ENCODE measurements at regions not wholly inside any gene's neighbourhood (a gene's known extent, or its start where the extent isn't known, plus 50 kb on each side); places are given as distances from the start of the nearest gene placed in this dataset.

- TF ChIP-seq CTCF (IDR thresholded peaks at IDR 0.05; ENCODE audit: poor library complexity, severe bottlenecking), result no peak
- DNase-seq (ENCODE audit: low spot score), result no peak
- no peak overlapping the region for H3K27ac ChIP-seq (ENCODE audit: poor library complexity, severe bottlenecking)
Measured at GRCh38 chr2:215780907-215781685, 232.3 kb downstream of the MREG start.

GRCh38 chr2:215780313-215780712 is 233.0 kb downstream of the MREG start:
- DNase-seq (ENCODE audit: low spot score) (no peak), ATAC-seq (ENCODE audit: low read depth) (no peak)
- Histone ChIP-seq H3K36me3 (ENCODE audit: low read depth) (no peaks in the 10 kb centered on the region), H3K4me1 (ENCODE audit: insufficient read depth, poor library complexity, severe bottlenecking) (no peaks in the 10 kb centered on the region), H3K9me3 (ENCODE audit: severe bottlenecking) (no peaks in the 10 kb centered on the region), H3K4me3 (ENCODE audit: severe bottlenecking) (no peak overlapping the region), H3K27me3 (ENCODE audit: insufficient read depth, poor library complexity, severe bottlenecking) (no peaks in the 10 kb centered on the region), H3K27ac (ENCODE audit: poor library complexity, severe bottlenecking) (no peak overlapping the region)
- no peak for TF ChIP-seq CTCF (IDR thresholded peaks at IDR 0.05; ENCODE audit: poor library complexity, severe bottlenecking)

More at GRCh38 chr2:215780907-215781685, 232.3 kb downstream of the MREG start:
- ATAC-seq (ENCODE audit: low read depth), result no peak
- no peak overlapping the region for H3K4me3 ChIP-seq (ENCODE audit: severe bottlenecking)
- no peaks in the 10 kb centered on the region for H3K36me3 ChIP-seq (ENCODE audit: low read depth)
- no peaks in the 10 kb centered on the region for H3K27me3 ChIP-seq (ENCODE audit: insufficient read depth, poor library complexity, severe bottlenecking)
- no peaks in the 10 kb centered on the region for H3K4me1 ChIP-seq (ENCODE audit: insufficient read depth, poor library complexity, severe bottlenecking)
- H3K9me3 ChIP-seq (ENCODE audit: severe bottlenecking), result no peaks in the 10 kb centered on the region

- DNase-seq (ENCODE audit: low spot score), result no peak
- H3K36me3 ChIP-seq (ENCODE audit: low read depth), result no peaks in the 10 kb centered on the region
- no peak for ATAC-seq (ENCODE audit: low read depth)
- TF ChIP-seq CTCF (IDR thresholded peaks at IDR 0.05; ENCODE audit: poor library complexity, severe bottlenecking), result no peak
- H3K27ac ChIP-seq (ENCODE audit: poor library complexity, severe bottlenecking), result no peak overlapping the region
- H3K9me3 ChIP-seq (ENCODE audit: severe bottlenecking), result no peaks in the 10 kb centered on the region
- no peak overlapping the region for H3K4me3 ChIP-seq (ENCODE audit: severe bottlenecking)
- H3K27me3 ChIP-seq (ENCODE audit: insufficient read depth, poor library complexity, severe bottlenecking), result no peaks in the 10 kb centered on the region
- no peaks in the 10 kb centered on the region for H3K4me1 ChIP-seq (ENCODE audit: insufficient read depth, poor library complexity, severe bottlenecking)
Measured at GRCh38 chr2:215779912-215780311, 233.4 kb downstream of the MREG start.

- DNase-seq (ENCODE audit: low spot score) (no peak), ATAC-seq (ENCODE audit: low read depth) (no peak)
- TF ChIP-seq CTCF (IDR thresholded peaks at IDR 0.05; ENCODE audit: poor library complexity, severe bottlenecking), result no peak
- Histone ChIP-seq H3K36me3 (ENCODE audit: low read depth) (no peaks in the 10 kb centered on the region), H3K4me3 (ENCODE audit: severe bottlenecking) (no peak overlapping the region), H3K4me1 (ENCODE audit: insufficient read depth, poor library complexity, severe bottlenecking) (no peaks in the 10 kb centered on the region), H3K9me3 (ENCODE audit: severe bottlenecking) (no peaks in the 10 kb centered on the region), H3K27me3 (ENCODE audit: insufficient read depth, poor library complexity, severe bottlenecking) (no peaks in the 10 kb centered on the region), H3K27ac (ENCODE audit: poor library complexity, severe bottlenecking) (no peak overlapping the region)
Measured at GRCh38 chr2:215777465-215778044, 235.8 kb downstream of the MREG start.

- TF ChIP-seq CTCF (IDR thresholded peaks at IDR 0.05; ENCODE audit: poor library complexity, severe bottlenecking), result no peak
- ATAC-seq (ENCODE audit: low read depth), result no peak
Measured at GRCh38 chr2:215775106-215775505, 238.2 kb downstream of the MREG start.

More at GRCh38 chr2:215775106-215775505, 238.2 kb downstream of the MREG start:
- no peaks in the 10 kb centered on the region for H3K4me1 ChIP-seq (ENCODE audit: insufficient read depth, poor library complexity, severe bottlenecking)
- H3K9me3 ChIP-seq (ENCODE audit: severe bottlenecking), result no peaks in the 10 kb centered on the region
- no peak overlapping the region for H3K4me3 ChIP-seq (ENCODE audit: severe bottlenecking)
- no peaks in the 10 kb centered on the region for H3K27me3 ChIP-seq (ENCODE audit: insufficient read depth, poor library complexity, severe bottlenecking)
- H3K36me3 ChIP-seq (ENCODE audit: low read depth), result no peaks in the 10 kb centered on the region
- no peak for DNase-seq (ENCODE audit: low spot score)
- no peak overlapping the region for H3K27ac ChIP-seq (ENCODE audit: poor library complexity, severe bottlenecking)

Measured in RWPE2 (cell line).